ENCODE measurements at regions not wholly inside any gene's neighbourhood (a gene's known extent, or its start where the extent isn't known, plus 50 kb on each side); places are given as distances from the start of the nearest gene placed in this dataset.

DNA sequence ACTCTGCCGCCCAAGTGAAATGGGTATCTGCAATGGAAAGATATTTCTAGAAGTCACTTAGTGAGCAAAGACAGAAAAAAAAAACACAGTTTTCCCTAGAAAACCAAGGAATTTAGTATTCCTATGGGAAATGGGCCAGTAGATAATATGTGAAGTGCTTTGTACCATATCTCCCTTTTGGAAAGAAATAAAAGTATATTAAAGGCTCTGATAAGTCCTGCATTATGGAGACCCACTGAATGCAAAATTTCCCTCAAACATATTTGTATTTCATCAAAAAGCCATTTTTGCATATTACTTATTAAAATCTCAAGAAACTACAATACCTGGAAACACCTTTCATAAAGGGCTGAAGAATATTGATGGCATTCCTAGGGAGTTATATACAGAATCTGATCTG lies 51.6 kb upstream of the DYNLRB2 start:
- no peak for DNase-seq (ENCODE audit: low read depth in 2 of 3, low spot score in 1 of 3)

DNA sequence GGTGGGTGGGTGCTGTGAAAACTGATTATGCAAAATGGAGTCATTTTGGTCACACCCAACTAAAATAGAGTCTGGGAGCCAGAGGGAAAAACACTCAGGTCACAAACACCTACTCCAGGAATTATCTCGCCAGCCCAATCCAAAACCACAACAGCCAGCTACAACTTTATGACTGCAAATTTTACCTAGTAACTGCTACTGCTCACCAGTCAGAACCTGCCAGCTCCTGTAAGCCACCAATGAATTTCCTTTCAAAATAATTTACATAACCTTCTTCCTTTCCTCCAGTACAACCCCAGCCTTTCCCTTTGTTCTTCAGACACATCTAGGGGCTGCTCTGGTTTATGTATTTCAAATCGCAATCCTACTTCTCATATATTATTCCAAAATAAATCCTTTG lies 52.6 kb upstream of the DYNLRB2 start:
- no peak for DNase-seq (ENCODE audit: low read depth in 2 of 3, low spot score in 1 of 3)

DNA sequence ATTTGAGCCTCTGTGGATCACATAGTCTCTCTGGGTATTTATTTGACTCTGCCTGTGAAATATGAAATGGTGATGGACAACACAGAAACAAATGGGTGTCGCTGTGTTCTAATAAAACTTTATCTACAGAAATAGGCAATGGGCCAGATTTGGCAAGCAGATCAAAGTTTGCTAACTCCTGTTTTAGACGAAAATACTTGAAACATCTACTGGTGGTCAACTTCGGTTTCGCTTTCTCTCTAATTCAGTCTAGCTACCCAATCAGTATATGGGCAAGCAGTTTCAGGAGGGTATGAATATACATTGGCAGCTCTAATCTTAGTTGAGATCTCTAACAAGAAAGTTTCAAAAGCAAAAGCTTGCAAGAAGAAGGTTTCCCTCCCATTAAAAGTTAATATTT lies 60.1 kb upstream of the DYNLRB2 start:
- no peak for DNase-seq (ENCODE audit: low read depth in 2 of 3, low spot score in 1 of 3)

DNA sequence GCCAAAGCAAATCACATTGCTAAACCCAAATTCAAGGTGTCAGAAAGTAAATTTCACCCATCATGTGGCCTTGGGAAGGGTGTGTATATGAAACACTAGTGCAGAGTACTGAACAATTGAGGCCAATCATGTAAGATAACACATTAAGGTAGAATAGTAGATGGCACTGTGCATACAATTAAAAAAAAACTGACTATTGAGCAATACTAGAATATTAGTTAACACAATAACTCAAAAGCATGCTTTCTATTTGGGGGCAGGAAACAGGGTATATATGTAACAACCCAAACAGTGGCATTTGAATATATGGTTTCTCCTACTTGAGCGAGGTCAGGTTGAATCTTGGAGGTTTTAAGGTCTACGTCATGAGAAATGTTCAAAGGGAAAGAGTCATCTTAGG lies 63.0 kb upstream of the DYNLRB2 start:
- DNase-seq (ENCODE audit: low read depth in 2 of 3, low spot score in 1 of 3) = no peak

DNA sequence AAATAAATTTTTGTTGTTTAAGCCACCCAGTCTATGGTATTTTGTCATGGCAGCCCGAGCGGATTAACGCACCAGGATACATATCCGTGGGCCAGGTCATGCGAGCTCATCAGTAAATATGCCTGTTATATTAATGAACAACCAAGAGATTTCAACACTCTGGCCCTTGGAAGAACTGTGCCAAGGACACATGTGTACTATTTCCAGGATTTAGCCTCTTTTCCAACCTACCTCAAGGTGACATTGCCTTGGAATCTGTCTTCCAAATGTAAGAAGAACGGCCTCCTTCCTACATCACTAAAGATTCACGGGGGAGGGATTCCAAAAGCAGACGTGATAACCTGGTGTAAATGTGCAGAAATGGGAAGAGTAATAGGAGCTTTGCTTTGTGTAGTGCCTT lies 72.8 kb upstream of the DYNLRB2 start:
- DNase-seq (ENCODE audit: low read depth in 2 of 3, low spot score in 1 of 3) = no peak

DNA sequence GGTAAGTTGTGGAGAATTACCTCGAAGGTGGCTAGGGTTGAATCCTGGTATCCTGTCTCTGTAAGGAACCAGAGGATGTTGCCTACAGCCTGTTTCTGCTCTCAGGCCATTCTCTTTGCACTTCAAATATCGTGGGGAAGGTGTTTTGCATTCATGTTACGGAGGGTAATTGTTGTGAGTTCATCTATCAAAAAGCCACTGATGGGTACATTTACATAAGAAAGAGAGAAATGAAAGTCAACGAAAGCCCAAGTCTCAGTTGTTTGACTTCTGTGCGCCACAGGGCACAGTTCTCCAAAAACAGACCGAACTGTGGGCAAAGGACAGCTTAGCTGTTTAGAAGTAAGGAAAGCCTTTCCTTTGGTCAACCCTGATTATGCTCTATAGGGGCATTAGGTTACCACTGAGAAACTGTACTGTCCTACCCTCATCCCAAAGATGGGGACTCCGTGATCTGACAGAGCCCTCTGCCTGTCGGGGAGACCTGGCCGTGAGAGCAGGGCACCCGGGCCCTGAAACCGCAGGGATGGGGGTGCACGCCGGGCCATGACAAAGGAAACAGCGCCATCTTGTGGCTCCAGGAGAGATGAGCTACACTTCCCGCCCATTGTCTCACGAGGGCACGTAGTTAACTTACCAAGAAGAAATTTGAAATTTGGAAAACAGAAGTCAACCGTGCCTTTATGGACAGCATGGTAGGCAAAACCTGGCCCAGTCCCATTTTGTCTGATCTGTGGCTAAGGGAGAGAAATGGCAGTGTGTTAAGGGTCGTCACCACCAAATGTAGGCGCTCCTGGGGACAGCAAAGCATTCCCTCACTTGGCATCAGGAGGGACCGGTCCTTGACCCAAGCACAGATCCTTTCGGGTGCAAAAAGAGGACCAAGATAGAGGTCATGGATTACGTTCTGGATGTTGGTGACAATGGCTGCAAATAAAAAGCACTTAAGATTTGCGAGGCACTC lies 74.5 kb upstream of the DYNLRB2 start:
- peak; percentile 21 to 57 (median 36) for DNase-seq (ENCODE audit: low read depth in 2 of 3, low spot score in 1 of 3)

DNA sequence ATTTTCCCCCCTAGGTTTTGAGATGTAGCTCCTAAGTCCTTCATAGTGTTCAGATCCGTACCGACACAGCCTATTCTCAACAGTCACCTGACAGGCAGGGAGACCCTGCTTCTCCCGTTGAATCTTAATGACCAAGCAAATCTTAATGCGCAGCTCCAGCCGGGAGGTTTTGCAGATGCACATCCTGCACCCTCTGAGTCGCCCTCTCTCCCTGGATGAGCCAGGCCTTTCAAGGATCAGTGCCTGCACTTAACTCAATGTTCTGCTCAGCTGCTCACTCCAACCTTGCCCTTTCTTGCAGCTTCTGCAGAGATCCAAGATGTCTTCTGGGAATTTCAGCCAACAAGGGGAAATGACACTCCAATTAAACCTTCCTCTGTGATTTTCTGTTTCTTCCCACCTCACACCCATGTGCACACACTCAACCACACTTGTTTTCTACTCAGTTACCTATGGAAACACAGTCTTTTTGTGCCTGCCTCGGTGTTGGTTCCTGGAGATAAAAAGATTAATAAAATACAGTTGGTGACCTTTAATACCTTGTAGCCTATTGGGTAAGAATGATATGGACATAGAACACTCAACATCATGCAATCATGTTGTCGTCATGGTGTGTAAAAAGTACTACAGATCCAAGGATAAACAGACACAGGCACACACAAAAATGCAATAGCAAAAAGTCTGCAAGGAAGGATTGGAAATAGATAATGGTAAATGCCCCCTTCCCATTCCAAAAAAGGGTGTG lies 76.9 kb upstream of the DYNLRB2 start:
- no peak for DNase-seq (ENCODE audit: low read depth in 2 of 3, low spot score in 1 of 3)

DNA sequence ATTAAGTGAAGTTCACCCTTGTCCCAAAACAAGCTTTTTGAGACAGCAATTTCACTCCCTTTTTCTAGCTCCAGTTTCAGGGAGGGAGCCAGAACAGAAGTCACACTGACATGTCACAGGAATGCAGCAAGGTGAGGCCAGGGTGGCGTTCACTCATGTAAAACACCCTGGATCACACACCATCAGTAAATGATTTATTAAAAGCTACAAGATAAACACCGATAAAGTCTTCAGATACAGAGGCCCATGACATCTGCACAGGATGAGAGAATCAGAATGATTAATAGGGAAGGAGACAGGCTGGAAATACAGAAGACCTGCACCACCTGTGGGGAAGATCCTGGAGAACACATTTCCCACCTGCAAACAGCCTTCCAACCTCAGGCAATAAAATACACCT lies 77.5 kb upstream of the DYNLRB2 start:
- DNase-seq (ENCODE audit: low read depth in 2 of 3, low spot score in 1 of 3) = no peak

DNA sequence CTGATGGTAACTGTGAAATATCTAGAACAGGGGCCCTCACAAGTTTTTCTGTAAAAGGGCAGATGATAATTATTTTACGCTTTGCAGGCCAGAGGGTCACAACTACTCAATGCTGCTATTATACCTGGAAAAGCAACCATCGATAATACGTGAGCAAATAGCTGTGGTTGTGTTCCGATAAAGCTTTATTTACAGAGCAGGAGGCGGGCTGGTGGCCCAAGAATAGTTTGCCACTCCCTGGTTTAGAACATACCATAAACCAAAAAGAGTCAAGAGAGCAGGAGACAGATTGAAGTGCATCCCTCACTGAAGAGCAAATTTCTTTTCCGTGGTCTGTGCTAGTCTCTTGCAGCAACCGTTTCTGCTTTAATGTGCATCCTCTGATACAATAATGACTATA lies 77.9 kb upstream of the DYNLRB2 start:
- DNase-seq (ENCODE audit: low read depth in 2 of 3, low spot score in 1 of 3) = no peak

DNA sequence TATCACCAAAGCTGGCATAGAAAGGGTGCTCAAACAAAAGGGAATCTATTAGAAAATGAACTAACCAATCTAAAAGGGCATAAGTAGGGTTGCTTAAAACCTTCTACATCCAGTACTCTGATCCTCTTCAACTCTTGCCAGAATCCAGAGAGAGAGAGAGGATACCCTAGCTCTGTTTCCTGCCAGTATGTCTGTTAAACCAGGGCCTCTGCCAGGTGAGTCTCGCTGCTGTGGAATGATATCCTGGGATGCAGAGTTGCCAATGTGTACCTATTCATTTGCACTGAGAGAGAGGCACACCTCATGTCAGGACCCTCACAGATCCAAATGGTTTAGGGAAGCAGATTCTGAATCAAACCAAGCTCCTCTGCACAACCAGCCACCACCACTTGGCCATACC lies 79.8 kb upstream of the DYNLRB2 start:
- DNase-seq (ENCODE audit: low read depth in 2 of 3, low spot score in 1 of 3) = no peak

DNA sequence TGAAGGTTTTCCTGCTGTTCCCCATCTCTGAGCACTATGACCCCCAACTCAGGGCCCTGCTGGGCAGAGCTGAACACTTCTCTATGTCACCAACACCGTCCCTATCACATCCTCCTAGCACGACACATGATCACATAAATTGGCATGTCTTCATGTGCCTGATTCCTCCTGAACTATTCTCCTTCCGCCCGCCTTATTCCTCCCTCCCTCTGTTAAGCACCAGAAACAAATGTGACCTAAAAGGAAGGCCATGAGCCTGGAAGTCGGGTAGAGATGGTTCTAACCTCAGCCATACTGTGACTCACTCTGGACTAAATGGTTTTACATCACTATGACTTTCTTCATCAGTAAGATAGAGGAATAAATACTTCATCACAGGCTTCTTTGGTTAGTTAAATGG lies 80.8 kb upstream of the DYNLRB2 start:
- DNase-seq (ENCODE audit: low read depth in 2 of 3, low spot score in 1 of 3) = no peak

DNA sequence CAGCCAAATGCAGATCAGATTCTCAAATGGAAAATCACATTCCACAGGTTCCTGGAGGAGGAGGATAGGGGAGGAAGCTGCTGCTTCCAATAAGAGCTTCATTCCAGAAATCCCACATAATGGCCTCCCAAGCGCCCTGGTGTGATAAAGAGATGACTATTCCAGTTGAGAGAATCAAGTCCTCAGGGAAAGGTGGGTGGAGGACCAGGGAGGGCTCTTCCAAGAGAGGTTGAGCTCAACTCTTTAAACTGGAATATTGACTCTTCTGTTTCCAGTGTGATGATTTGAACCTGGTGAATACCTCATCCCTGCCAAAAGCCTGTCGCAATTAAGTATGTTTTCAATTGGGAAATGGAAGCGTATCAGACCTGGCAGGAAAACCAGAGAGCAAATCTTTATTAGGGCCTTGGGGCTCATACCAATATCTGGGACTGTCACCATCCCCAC lies 81.4 kb upstream of the DYNLRB2 start:
- no peak for DNase-seq (ENCODE audit: low read depth in 2 of 3, low spot score in 1 of 3)

DNA sequence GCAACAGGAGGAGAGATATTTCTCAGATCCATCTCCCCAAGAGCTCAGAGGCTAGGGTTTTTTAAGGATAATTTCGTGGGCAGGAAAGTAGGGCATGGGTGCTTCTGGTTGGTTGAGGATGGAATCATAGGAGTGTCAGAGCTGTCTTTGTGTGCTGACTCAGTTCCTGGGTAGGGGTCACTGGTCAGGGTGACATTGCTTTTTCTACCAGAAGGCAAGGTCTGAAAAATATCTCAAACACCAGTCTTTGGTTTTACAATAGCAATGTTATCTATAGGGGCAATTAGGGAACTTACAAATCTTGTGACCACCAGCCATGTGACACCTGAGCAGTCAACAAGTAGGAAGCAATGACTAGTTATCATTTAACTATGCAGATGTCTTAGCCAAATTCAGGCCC lies 82.9 kb upstream of the DYNLRB2 start:
- no peak for DNase-seq (ENCODE audit: low read depth in 2 of 3, low spot score in 1 of 3)

DNA sequence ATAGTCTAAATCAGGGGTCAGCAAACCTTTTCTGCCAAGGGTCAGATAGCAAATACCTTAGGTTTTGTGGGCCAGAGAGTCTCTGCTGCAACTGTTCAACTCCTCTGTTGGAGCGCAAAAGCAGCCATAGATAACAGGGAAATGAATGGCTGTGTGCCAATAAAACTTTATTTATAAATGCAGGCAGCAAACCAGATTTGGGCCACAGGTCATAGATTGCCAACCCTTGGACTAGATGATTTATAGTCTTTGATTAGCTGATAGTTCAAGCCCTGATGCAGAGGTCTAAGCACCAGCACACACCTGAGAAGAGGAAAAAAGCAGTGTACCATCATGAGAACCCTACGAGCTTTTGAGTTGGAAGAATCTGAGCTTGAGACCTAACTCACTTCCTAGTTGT lies 86.0 kb upstream of the DYNLRB2 start:
- no peak for DNase-seq (ENCODE audit: low read depth in 2 of 3, low spot score in 1 of 3)

DNA sequence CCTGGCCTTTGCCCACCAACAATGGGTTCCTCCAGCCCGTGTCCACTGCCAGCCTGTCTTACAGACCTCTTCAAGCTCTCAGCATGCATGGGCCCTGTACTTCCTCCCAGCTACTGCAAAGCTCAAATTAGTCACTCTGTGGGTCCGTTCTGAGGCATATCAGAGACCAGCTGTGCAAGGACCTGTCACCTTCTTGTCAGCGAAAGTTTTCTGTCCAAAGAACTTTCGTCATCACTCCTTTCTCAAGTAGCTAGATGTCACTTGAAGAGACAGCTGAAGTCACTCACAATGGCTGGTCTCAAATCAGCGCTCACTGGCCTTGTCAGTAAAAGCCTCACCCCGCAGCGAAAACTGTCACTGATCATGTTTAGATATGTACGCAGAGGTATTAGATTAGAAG lies 91.4 kb upstream of the DYNLRB2 start:
- no peak for DNase-seq (ENCODE audit: low read depth in 2 of 3, low spot score in 1 of 3)

DNA sequence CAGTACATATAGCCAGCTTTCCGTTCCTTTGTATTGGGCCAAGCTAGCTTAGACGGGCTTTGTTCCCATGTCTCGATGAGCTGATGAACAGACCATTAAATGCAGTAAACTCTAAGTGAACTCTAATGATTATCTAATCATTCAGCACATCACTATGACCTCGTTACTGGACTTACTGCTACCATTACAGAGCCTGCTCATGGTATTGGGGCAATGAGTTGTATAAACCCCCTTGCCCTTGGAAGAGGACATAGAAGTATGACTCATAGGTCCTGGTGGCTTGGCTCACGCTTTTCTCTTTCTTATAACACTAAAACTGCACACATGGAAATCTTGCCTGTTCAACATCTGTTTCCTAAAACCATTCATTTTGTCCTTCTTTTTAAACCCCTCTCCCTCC lies 93.6 kb upstream of the DYNLRB2 start:
- no peak for DNase-seq (ENCODE audit: low read depth in 2 of 3, low spot score in 1 of 3)

DNA sequence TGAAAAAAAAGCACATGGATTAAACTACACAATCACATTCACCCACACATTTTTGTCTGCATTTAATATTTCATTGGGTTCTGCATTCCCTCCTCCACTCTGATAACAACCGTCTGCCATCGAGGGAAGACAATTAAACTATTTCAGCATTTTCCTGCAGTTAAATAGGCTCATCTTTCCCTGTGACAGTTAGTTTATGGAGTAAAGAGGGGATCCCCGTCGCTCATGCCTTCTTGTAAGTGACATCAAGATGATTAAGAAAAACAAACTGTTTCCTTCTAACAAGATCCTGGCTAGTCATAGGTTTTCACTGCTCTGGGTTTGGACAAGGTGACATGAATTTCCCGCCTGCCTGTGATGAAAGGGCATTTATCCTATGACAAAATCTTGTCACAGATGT lies 98.0 kb upstream of the DYNLRB2 start:
- no peak for DNase-seq (ENCODE audit: low read depth in 2 of 3, low spot score in 1 of 3)

DNA sequence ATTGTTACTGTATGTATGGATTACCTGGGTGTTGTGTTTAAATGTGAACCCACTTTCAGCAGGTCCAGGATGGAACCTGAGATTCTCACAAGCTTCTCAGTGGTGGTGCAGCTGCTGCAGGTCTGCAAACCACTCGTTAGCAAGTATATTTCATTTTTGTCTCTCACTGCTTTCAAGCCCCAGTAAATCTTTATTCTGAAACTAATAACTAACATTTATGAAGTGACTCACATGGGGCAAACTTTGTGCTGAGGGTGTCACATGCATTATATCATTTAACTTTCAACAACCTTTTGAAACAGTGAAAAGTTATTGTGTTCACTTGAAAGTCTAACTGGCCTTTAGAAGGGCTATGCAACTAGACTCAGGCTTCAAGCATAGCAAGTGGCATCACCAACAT lies 98.9 kb upstream of the DYNLRB2 start:
- no peak for DNase-seq (ENCODE audit: low read depth in 2 of 3, low spot score in 1 of 3)

DNA sequence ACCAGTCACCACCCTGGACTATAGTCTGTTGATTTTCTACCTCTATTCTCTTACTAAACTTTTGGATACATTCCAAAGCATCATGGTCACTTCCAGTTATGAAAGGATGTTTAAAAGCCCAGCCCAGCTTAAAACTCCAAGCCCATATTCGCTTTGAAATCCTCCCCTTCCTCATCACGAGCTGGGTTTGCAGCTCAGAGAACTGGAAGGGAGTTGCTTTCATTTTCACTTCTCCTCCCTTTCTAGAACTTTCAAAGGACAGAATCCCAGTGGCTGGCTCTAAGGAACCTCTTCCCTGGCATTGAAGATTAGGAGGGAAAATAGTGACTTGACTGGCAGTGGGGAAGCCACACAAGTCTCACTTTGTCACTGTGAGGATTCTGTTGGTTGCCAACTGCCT lies 100.1 kb upstream of the DYNLRB2 start:
- DNase-seq (ENCODE audit: low read depth in 2 of 3, low spot score in 1 of 3) = no peak

DNA sequence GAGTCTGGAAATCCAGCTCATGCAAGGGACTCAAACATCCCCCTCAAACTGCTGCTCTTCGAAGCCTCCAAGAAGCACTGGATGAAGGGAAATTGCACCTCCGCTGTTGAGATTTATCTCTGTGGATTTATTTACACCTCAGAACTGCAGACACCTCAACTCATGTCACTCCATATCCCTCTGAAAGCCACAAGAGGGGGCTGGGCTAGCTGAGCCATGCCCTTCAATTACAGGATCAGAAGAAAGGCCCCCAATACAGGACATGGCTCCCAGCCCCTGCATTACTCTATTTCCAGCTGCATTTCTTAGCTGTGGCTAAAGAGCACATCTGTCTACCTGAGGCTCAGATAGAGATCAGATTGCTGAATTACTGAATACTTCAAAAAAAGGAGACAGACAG lies 103.1 kb upstream of the DYNLRB2 start:
- DNase-seq (ENCODE audit: low read depth in 2 of 3, low spot score in 1 of 3) = no peak

DNA sequence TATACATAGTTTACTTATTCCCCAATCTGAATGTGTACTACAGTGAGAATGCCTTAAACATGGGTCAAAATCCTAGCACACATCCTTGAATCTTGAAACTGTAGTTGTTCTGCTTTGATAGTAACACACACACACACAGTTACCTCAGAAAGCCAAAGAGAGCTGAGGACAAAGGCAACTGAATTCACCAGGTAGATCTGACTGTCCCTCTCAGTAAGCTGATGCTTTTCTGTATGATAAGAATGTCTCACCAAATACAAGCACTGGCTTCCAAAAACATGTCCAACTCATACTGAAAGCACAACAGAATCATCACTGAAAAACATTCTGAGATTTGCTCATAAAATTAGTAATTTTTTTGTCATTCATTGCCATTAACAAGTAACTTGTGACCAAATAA lies 104.3 kb upstream of the DYNLRB2 start:
- DNase-seq (ENCODE audit: low read depth in 2 of 3, low spot score in 1 of 3) = no peak

DNA sequence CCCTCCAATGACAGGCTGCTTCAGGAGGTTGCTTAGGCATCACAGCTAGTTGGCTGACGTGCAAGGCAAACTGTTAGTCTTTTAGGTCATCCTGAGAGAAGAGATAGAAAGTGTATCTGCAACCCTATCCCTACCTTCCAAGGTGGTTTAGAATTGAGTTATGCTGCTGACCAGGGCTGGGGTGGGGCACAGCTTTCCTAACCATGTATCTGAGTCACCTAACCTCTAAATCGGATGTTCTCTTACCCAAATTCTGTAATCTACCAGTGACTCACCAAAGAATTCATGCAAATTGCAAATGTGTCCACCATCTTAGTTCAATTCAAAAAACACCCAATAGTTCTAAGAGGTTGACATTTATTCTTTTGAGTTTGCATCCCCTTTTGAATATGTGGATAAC lies 107.2 kb upstream of the DYNLRB2 start:
- DNase-seq (ENCODE audit: low read depth in 2 of 3, low spot score in 1 of 3) = no peak

Measured in stimulated activated CD4-positive, alpha-beta T cell treated with anti-CD3 and anti-CD28 coated beads, Interleukin-12 subunit alpha, Interleukin-12 subunit beta, amount 100 ng/mL, for 48 hours (primary cell).